ENCODE measurements at regions not wholly inside any gene's neighbourhood (a gene's known extent, or its start where the extent isn't known, plus 50 kb on each side); places are given as distances from the start of the nearest gene placed in this dataset.

DNA sequence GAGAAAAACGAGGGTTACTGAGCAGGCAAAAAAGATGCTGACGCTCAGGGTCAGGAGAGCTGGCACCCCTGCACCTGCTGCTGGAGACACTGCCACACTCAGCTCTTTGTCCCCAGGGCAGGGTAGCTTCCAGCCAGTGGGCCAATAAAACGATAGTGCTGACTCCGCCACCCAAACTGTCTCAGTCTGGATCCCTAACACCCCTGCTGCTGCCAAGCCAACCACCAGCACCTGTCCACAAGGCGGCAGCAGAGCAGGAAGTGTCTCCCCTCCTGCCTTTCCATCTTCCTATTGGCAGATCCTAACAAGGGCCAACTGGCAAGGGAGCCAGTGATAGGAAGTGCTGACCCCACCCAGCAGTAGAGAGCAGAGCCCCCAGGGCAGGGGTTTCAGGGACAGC lies 531.5 kb upstream of the SALL3 start:
- no peak for DNase-seq (ENCODE audit: low spot score)

DNA sequence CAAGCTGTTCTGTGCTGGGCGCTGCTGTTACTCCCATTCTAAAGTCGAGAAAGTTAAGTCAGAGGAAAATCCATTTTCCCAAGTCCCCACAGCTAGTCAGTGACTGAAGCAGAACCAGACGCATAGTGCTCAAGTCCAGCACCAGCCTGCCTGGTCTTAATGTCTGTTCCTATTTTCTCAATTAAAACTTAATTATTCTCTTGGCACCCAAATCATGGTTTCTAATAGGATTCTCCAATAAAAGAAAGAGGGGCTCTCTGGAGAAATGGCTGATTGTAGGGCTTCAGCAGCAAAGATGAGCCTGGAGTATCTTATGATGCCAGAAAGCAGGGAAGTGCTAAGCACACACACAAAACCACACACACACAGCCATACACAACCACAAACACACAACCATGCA lies 531.0 kb upstream of the SALL3 start:
- DNase-seq (ENCODE audit: low spot score) = no peak
- TF ChIP-seq, protein P1, sequence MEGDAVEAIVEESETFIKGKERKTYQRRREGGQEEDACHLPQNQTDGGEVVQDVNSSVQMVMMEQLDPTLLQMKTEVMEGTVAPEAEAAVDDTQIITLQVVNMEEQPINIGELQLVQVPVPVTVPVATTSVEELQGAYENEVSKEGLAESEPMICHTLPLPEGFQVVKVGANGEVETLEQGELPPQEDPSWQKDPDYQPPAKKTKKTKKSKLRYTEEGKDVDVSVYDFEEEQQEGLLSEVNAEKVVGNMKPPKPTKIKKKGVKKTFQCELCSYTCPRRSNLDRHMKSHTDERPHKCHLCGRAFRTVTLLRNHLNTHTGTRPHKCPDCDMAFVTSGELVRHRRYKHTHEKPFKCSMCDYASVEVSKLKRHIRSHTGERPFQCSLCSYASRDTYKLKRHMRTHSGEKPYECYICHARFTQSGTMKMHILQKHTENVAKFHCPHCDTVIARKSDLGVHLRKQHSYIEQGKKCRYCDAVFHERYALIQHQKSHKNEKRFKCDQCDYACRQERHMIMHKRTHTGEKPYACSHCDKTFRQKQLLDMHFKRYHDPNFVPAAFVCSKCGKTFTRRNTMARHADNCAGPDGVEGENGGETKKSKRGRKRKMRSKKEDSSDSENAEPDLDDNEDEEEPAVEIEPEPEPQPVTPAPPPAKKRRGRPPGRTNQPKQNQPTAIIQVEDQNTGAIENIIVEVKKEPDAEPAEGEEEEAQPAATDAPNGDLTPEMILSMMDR (IDR thresholded peaks at IDR 0.05; ENCODE audit: extremely low read depth, insufficient read depth, missing control alignments) = no peak
- in situ Hi-C loops (cut with MboI; ENCODE audit: low pct_unique_long_range_greater_than_20kb, low sequenced_read_pairs, unreplicated experiment) = no loop called here

More for the DNA sequence above, 531.5 kb upstream of the SALL3 start:
- TF ChIP-seq, protein P1 (IDR thresholded peaks at IDR 0.05; ENCODE audit: extremely low read depth, insufficient read depth, missing control alignments) = no peak
- in situ Hi-C loops (cut with MboI; ENCODE audit: low pct_unique_long_range_greater_than_20kb, low sequenced_read_pairs, unreplicated experiment) = no loop called here

DNA sequence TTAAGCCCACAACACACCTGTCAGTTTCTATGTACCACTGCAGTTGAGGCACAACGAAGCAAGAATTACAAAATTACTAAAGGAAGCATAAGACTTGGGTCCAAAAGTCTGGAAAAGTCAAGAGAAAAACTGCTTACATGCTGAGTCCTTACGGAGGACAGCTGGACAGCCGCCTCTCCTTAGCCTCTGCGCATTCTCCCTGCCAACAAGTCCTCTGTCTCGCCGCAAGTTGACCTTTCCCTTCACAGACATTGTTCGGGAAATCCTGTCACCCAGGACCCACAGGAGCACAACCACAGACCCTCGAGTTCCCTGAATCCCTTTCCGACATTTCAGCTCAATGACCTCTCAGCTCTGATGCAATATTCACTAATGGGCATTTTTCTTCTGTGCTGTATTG lies 525.4 kb upstream of the SALL3 start:
- no peak for DNase-seq (ENCODE audit: low spot score)
- in situ Hi-C loops (cut with MboI; ENCODE audit: low pct_unique_long_range_greater_than_20kb, low sequenced_read_pairs, unreplicated experiment) = no loop called here
- TF ChIP-seq, protein P1 (IDR thresholded peaks at IDR 0.05; ENCODE audit: extremely low read depth, insufficient read depth, missing control alignments) = no peak

DNA sequence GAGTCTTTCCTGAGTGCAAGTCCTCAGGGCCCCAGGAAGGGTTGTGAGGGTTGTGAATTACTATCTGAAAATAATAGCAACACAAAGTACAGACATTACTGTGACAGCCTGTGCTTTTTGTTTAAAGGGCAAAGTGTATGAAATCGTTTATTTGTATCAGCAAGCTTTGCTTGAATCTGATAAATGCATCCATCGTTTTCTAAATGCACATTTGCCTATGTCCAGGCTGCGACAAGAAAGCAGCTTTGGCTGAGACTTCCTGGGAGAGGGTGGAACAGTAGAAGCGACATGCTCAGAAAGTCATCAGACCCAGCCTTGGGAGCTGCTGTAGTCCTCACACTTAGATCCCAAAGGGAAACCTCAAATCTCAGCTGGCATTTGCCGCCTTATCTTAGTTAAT lies 524.2 kb upstream of the SALL3 start:
- in situ Hi-C loops (cut with MboI; ENCODE audit: low pct_unique_long_range_greater_than_20kb, low sequenced_read_pairs, unreplicated experiment) = no loop called here
- TF ChIP-seq, protein P1 (IDR thresholded peaks at IDR 0.05; ENCODE audit: extremely low read depth, insufficient read depth, missing control alignments) = no peak
- DNase-seq (ENCODE audit: low spot score) = no peak

DNA sequence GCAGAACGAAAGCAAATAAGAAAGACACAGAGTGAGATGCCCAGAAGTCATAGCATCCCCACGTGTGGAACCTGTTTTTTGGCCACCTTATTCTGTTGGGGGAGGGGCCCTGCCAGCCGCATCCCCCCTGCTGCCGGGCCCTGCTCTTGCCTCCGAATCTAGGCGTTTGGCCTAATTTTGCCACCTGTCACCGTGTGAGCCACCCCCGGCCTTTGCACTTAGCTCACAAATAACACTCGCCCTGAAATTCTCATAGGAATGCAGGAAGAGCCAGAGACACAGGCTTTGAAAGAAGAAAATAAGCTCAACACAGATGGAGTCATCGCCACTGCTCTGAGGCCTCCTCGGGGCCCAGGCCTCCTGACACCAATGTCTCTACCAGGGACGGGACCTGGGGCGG lies 522.6 kb upstream of the SALL3 start:
- no peak for DNase-seq (ENCODE audit: low spot score)
- in situ Hi-C loops (cut with MboI; ENCODE audit: low pct_unique_long_range_greater_than_20kb, low sequenced_read_pairs, unreplicated experiment) = no loop called here
- TF ChIP-seq, protein P1 (IDR thresholded peaks at IDR 0.05; ENCODE audit: extremely low read depth, insufficient read depth, missing control alignments) = no peak

DNA sequence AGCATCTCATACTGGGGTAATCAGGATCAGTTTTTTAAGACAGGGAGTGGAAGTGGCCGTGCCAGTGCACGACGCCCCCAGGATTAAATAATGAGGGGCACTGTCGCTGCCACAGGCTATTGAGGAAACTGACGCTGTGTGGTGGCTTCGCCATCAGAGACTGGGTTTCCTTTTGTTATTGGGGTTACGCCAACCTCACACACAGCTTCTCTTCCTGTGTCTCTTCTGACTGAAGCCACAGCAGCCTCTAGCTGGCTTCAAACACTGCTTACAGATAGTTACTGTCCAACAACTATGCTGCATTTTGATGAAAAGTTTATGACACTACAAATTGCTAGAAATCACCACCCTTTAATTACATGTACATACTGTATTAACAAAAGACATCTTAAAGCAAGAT lies 521.9 kb upstream of the SALL3 start:
- TF ChIP-seq, protein P1 (IDR thresholded peaks at IDR 0.05; ENCODE audit: extremely low read depth, insufficient read depth, missing control alignments) = no peak
- DNase-seq (ENCODE audit: low spot score) = no peak
- in situ Hi-C loops (cut with MboI; ENCODE audit: low pct_unique_long_range_greater_than_20kb, low sequenced_read_pairs, unreplicated experiment) = no loop called here

DNA sequence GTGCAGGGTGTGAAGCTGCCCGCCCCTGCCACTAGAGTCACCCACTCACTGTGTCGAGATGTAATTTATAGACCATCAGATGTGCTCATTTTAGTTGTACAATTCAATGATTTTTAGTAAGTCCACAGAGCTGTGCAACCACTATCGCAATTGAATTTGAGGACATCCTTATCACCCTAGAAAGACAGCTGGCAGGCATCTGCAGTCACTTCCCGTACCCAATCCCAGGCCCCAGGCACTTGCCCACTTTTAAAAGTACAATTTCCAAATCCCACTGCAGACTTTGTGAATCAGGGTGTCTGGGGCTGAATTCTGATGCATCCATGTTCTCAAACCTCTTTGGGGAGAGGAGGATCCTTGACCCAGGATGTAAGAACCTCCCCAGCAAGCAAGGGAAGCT lies 521.3 kb upstream of the SALL3 start:
- TF ChIP-seq, protein P1 (IDR thresholded peaks at IDR 0.05; ENCODE audit: extremely low read depth, insufficient read depth, missing control alignments) = no peak
- DNase-seq (ENCODE audit: low spot score) = no peak
- in situ Hi-C loops (cut with MboI; ENCODE audit: low pct_unique_long_range_greater_than_20kb, low sequenced_read_pairs, unreplicated experiment) = no loop called here
